Stimulated activated naive B cell treated with anti-CD40 and anti-IgM and Interleukin-4, amounts not matched to agents 10 μg/mL and 1 μg/mL and 100 μg/mL, for 72 hours (primary cell): ENCODE measurements at regions not wholly inside any gene's neighbourhood (a gene's known extent, or its start where the extent isn't known, plus 50 kb on each side); places are given as distances from the start of the nearest gene placed in this dataset.

Experiments used
- ATAC-seq, 2 donors: fragments of 150-1000 bp; cut with Tn5 transposase; replicated peaks; 2 replicates each; pipeline ENCODE4 v1.10.0; 2021; ENCODE audit warnings: moderate library complexity in 1 of 2
- DNase-seq: peaks from one replicate; pipeline ENCODE4 v3.0.0; 2021
- H3K27ac Mint-ChIP-seq: one replicate; pipeline ENCODE4 v1.8.0; 2022; ENCODE audit warnings: mild to moderate bottlenecking, mixed read lengths
- H3K27me3 Mint-ChIP-seq, 2 donors: one replicate each; pipeline ENCODE4 v1.8.0; 2022; ENCODE audit warnings: mixed read lengths in 2 of 2
- H3K36me3 Mint-ChIP-seq, 2 donors: one replicate each; pipeline ENCODE4 v1.8.0; 2022; ENCODE audit warnings: mixed read lengths in 2 of 2, mild to moderate bottlenecking in 1 of 2
- H3K4me1 Mint-ChIP-seq, 2 donors: one replicate each; pipeline ENCODE4 v1.8.0; 2022; ENCODE audit warnings: mixed read lengths in 2 of 2, mild to moderate bottlenecking in 1 of 2
- H3K4me3 Mint-ChIP-seq, 2 donors: one replicate each; pipeline ENCODE4 v1.8.0; 2022; ENCODE audit warnings: mild to moderate bottlenecking in 2 of 2, mixed read lengths in 2 of 2, moderate library complexity in 1 of 2
- H3K9me3 Mint-ChIP-seq, 2 donors: one replicate each; pipeline ENCODE4 v1.8.0; 2022; ENCODE audit warnings: mixed read lengths in 2 of 2, mild to moderate bottlenecking in 1 of 2

DNA sequence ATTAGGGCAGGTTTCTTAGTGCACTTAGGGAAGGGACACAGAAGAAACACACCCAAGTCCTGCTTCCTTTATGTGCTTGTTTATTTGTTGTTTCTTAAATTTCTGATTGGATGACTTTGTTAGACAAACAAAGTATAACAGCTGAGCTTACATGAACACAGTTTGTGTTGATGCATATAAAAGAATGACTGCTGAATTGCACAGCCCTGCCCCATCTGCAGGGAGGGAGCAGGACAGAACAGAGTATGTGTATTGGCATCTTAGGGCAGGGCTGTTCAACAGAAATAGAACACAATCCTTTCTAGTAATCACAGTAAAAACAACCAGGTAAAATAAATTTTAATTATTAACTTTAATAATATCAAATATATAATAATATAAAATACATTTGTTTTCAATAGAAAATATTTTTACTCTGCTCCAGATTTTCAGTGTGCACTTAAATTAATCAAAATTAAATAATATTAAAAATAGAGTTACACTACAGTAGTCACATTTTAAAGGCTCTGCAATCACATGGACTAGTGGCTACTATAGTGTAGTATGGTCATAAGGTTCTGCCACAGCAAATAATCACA lies 198.4 kb downstream of the ZNF621 start:
- peaks cover 7 to 9% of the 10 kb centered on the region in 2 donors for H3K4me1 Mint-ChIP-seq
- no peaks in the 10 kb centered on the region for H3K27me3 Mint-ChIP-seq
- no peaks in the 10 kb centered on the region for H3K36me3 Mint-ChIP-seq
- ATAC-seq (no peak), DNase-seq (no peak)
- no peak overlapping the region for H3K27ac Mint-ChIP-seq
- H3K4me3 Mint-ChIP-seq, result no peak overlapping the region
- H3K9me3 Mint-ChIP-seq, result peaks cover 0 to 1% of the 10 kb centered on the region in 2 donors

DNA sequence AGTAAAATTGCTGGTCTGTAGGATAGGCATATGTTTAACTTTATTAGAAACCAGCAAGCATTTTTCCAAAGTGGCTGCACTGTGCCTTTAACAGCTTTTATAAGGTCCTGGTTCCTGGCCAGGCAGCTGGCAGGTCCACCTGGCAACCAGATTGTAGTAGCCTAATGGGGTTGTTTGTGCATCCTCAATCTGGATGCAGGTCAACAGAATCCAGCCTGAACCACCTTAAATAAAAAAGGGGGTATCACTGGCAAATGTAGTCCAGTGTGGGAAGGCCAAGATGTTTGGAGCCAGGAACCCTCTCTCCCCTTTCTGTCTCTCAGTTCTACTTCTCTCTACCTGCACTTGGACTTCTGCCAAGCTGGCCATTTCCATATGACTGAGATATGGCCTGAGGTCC lies 200.3 kb downstream of the ZNF621 start:
- ATAC-seq (no peak), DNase-seq (no peak)
- H3K4me3 Mint-ChIP-seq, result no peak overlapping the region
- peaks cover 14% of the 10 kb centered on the region in 2 donors for H3K9me3 Mint-ChIP-seq
- H3K36me3 Mint-ChIP-seq, result peaks cover 1 to 13% of the 10 kb centered on the region in 2 donors
- H3K27me3 Mint-ChIP-seq, result peaks cover 0 to 6% of the 10 kb centered on the region in 2 donors
- H3K27ac Mint-ChIP-seq, result no peak overlapping the region
- peaks cover 0 to under 1% of the 10 kb centered on the region in 2 donors for H3K4me1 Mint-ChIP-seq

DNA sequence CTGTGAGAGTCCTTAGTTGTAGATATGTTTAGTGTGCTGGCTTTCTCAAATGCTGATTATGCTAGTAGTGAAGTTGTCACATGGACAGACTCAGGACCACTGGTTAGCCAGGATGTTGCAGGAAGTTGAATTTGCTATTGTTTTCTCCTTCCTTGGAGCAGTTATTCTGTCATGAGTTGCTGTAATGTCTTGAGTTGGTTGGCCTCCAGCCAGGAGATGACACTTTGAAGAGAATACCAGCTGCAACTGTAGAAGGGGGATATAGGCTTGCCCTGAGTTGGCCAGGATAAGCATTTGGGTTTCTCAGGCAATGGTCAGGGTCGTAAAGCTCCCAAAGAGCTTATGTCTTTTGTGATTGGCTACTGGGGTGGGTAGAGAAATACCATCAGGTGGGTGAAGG lies 206.7 kb downstream of the ZNF621 start:
- ATAC-seq (no peak), DNase-seq (no peak)
- H3K36me3 Mint-ChIP-seq, result peaks cover 5 to 27% of the 10 kb centered on the region in 2 donors
- H3K27me3 Mint-ChIP-seq, result peaks cover 0 to 6% of the 10 kb centered on the region in 2 donors
- H3K27ac Mint-ChIP-seq, result no peak overlapping the region
- H3K4me1 Mint-ChIP-seq, result no peaks in the 10 kb centered on the region
- peaks cover 29 to 31% of the 10 kb centered on the region in 2 donors for H3K9me3 Mint-ChIP-seq
- no peak overlapping the region for H3K4me3 Mint-ChIP-seq

DNA sequence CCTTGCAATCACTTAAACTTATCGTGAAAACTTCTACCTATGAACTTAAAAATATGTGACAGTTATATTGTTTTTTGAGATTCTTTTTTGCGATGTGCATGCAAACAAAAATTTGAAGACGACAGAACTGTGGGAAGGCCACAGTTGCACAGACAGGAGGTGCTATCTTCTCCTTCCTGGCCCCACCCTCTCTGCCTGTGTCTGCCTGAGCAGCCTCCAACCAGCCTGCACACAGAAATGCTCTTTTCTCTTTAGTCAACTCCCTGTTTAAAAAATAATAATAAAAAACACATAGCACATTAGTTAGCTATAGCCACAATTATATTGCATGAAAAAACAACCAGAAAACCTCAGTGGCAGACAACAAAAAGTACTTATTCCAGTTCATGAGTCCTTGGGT lies 212.2 kb downstream of the ZNF621 start:
- no peak for DNase-seq
- no peak for ATAC-seq
- Mint-ChIP-seq H3K9me3 (peaks cover 3 to 5% of the 10 kb centered on the region in 2 donors), H3K27me3 (peaks cover 0 to 4% of the 10 kb centered on the region in 2 donors), H3K27ac (no peak overlapping the region), H3K4me3 (no peak overlapping the region), H3K36me3 (peaks cover 0 to 4% of the 10 kb centered on the region in 2 donors), H3K4me1 (peaks cover 0 to 5% of the 10 kb centered on the region in 2 donors)

DNA sequence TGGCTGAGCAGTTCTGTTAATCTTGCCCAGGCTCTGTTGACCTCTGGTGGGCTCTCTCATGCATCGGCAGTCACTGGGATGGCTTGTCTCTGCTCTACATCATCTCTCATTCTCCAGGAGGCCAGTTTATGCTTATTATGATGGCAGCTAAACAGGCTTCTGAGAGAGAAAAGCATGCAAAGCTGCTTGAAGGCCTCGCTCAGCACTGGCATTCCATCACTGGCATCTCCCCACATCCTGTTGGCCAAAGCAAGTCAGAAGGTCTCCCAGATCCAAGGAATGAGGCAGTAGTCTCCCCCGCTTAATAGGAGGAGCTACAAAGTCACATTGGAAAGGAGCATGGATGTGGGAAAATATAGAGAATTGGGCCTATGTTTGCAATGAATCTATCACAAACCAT lies 212.6 kb downstream of the ZNF621 start:
- H3K27me3 Mint-ChIP-seq, result peaks cover 0 to 4% of the 10 kb centered on the region in 2 donors
- H3K4me3 Mint-ChIP-seq, result no peak overlapping the region
- peaks cover 0 to 5% of the 10 kb centered on the region in 2 donors for H3K4me1 Mint-ChIP-seq
- peaks cover 0 to 4% of the 10 kb centered on the region in 2 donors for H3K36me3 Mint-ChIP-seq
- no peak for DNase-seq
- no peak for ATAC-seq
- H3K27ac Mint-ChIP-seq, result no peak overlapping the region
- peaks cover 0 to 2% of the 10 kb centered on the region in 2 donors for H3K9me3 Mint-ChIP-seq

DNA sequence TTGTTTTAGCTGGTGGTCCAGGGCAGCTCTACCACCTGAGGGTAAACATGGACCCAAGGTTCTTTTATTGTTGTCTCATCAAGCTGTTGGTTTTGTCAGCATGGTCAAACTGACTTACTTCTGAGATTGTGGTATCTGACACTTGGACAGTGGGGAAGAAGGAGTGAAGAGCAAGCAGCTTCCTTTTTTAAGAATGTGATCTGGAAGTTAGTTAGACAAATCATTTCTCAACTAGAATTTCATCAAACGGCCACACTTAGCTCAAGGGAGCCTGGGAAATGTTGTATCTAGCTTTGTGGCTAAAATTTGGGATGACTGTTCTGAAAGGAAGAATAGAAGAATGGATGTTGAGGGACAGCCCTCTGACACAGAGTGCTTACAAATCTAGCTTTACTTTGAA lies 215.2 kb downstream of the ZNF621 start:
- ATAC-seq (no peak), DNase-seq (no peak)
- no peaks in the 10 kb centered on the region for H3K36me3 Mint-ChIP-seq
- H3K4me1 Mint-ChIP-seq, result peaks cover 0 to 5% of the 10 kb centered on the region in 2 donors
- H3K4me3 Mint-ChIP-seq, result no peak overlapping the region
- H3K9me3 Mint-ChIP-seq, result no peaks in the 10 kb centered on the region
- no peak overlapping the region for H3K27ac Mint-ChIP-seq
- H3K27me3 Mint-ChIP-seq, result peaks cover 0 to 4% of the 10 kb centered on the region in 2 donors

DNA sequence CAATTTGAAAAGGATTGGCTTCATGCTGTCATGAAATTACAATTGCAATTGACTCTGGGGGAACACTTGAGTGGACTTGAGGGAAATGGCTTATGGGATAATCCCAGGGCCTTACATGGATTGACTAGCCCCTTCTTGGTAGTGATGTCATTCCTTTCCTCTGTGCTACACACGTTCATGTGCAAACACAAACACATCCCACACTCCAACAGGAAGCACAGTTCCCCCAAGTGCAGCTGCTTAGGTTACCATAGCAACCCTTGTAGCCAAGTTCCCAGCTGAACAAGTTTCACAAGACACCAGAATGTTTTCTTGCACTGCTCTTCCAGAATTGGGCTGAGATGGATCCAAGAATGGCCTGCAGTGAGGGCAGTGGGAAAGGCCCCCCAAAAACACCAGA lies 217.0 kb downstream of the ZNF621 start:
- no peak for DNase-seq
- no peaks in the 10 kb centered on the region for H3K9me3 Mint-ChIP-seq
- H3K27ac Mint-ChIP-seq, result no peak overlapping the region
- ATAC-seq, result no peak
- H3K4me1 Mint-ChIP-seq, result peaks cover 8 to 12% of the 10 kb centered on the region in 2 donors
- H3K4me3 Mint-ChIP-seq, result no peak overlapping the region
- H3K27me3 Mint-ChIP-seq, result peaks cover 0 to 10% of the 10 kb centered on the region in 2 donors
- H3K36me3 Mint-ChIP-seq, result no peaks in the 10 kb centered on the region

DNA sequence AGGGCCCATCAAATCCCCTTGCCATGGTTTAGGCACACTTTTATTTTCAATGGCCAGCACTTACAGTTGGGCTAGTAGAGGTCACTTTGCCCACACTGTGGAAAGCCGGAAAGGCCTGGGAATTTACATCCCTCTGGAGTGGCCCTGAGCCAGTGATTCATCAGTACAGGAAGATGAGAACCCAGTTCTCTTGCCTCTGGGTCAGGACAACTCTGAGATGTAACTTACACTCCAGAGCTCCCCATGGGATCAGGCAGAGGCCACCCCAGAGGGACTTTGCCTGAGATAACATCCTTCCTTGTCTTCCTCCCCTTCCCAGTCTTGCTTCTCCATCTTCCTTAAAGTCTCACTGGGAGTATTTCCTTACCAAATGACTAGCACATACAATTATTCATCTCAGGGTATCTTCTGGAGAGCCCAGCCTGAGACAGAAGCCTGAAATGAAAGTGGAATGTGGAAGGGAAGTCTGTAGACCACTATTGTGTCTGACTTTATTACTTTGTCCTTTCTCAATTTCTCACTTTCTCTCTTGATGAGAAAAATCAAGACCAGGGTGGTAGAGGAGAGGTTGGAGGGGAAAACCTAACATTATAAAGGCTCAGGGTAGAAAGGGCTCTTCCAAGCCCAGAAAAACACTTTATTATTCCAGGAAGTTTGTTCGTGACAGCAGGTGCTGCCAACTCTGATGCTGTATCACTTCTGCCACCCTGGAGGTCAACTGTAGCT lies 220.8 kb downstream of the ZNF621 start:
- DNase-seq (no peak), ATAC-seq (peak; percentile 65 to 73)
- Mint-ChIP-seq H3K9me3 (no peaks in the 10 kb centered on the region), H3K27me3 (peaks cover 0 to 11% of the 10 kb centered on the region in 2 donors), H3K36me3 (peaks cover 0 to 2% of the 10 kb centered on the region in 2 donors), H3K27ac (no peak overlapping the region), H3K4me3 (no peak overlapping the region), H3K4me1 (peaks cover 8 to 12% of the 10 kb centered on the region in 2 donors)

DNA sequence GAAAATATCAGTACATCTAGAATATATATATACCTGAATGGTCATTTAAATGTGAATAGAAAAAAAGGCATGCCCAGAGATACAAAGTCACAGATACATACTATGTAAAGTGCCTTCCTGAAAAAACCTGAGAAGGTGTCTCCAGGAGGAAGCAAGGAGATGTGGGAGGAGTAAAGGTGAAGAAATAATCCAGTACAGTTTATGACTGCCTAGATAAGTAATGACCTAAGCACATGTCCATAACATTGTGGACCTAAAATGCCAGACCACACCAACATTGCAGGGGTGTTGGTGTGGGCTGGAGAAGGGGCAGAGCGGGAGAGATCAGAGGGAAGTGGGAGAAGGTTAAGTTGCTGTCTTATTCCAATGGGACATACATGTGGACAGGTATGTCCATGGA lies 226.9 kb downstream of the ZNF621 start:
- H3K4me1 Mint-ChIP-seq, result peaks cover 0 to 3% of the 10 kb centered on the region in 2 donors
- peaks cover 7 to 13% of the 10 kb centered on the region in 2 donors for H3K27me3 Mint-ChIP-seq
- ATAC-seq, result no peak
- H3K9me3 Mint-ChIP-seq, result peaks cover 0 to 4% of the 10 kb centered on the region in 2 donors
- no peak overlapping the region for H3K27ac Mint-ChIP-seq
- H3K4me3 Mint-ChIP-seq, result no peak overlapping the region
- peaks cover 0 to 2% of the 10 kb centered on the region in 2 donors for H3K36me3 Mint-ChIP-seq
- no peak for DNase-seq

DNA sequence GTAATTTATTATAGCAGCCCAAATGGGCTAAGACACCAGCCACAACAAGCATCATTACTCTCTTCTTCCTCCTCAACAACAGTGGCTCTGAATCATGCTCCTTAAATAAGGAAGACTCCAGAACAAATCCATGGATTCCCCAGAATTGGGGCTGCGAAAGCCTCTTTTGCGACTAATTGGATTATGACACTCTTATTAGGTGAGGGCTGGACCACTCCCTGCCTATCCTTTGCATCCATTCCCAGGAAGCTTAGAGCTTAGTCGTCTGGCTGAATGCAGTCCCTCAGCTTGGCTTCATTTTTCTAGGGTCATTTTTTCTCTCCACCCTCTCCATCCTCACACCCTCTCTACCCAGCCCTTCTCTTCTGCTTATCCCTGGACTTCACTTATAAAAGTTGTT lies 227.7 kb downstream of the ZNF621 start:
- no peak overlapping the region for H3K4me3 Mint-ChIP-seq
- H3K9me3 Mint-ChIP-seq, result peaks cover 0 to 4% of the 10 kb centered on the region in 2 donors
- peaks cover 0 to 2% of the 10 kb centered on the region in 2 donors for H3K36me3 Mint-ChIP-seq
- no peak overlapping the region for H3K27ac Mint-ChIP-seq
- H3K27me3 Mint-ChIP-seq, result peaks cover 10 to 15% of the 10 kb centered on the region in 2 donors
- DNase-seq, result no peak
- ATAC-seq, result no peak
- H3K4me1 Mint-ChIP-seq, result peaks cover 0 to 3% of the 10 kb centered on the region in 2 donors

DNA sequence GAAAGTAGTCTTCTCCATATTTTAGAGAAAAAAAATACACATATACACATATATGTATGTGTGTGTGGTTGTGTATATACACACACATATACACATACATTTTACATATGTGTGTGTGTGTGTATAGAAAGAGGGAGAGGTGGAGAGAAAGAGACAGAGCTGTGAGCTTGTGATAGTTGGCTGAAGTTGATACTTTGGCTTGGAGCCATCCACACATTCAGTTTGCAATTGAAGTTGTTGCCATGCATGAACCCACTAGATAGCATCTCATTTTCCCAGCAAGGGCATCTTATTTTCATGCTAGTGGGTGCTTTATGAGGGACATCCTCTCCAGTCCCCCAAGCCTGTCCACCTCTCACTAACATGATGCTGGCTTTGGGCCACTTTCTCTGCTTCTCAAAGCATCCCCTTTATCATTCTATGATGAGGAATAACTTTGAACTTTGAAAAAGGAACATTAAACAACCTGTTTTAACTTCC lies 228.6 kb downstream of the ZNF621 start:
- Mint-ChIP-seq H3K4me3 (no peak overlapping the region), H3K27me3 (peaks cover 10 to 18% of the 10 kb centered on the region in 2 donors), H3K9me3 (peaks cover 0 to 4% of the 10 kb centered on the region in 2 donors), H3K36me3 (peaks cover 0 to 2% of the 10 kb centered on the region in 2 donors), H3K27ac (no peak overlapping the region), H3K4me1 (peaks cover 0 to 3% of the 10 kb centered on the region in 2 donors)
- DNase-seq (no peak), ATAC-seq (no peak)

DNA sequence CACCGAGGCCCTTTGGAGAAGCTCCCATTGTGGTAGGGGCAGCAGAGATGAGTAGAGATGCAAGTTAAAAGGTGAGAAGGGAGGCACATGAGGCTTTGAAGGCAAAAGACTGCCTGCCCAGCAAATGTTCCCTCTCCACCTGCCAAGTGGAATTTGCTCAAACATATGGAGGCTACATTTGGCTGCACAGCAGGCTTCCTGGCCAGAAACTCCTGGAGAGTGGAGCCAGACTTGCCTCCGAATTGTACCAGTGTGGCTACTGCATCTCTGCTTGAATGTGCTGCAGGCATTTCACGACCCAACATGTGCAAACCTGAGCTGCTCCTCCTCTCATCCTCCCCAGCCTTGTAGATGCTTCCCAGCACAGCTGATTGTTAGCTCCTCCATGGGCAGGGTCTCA lies 229.2 kb downstream of the ZNF621 start:
- H3K27me3 Mint-ChIP-seq, result peaks cover 10 to 18% of the 10 kb centered on the region in 2 donors
- no peak for ATAC-seq

DNA sequence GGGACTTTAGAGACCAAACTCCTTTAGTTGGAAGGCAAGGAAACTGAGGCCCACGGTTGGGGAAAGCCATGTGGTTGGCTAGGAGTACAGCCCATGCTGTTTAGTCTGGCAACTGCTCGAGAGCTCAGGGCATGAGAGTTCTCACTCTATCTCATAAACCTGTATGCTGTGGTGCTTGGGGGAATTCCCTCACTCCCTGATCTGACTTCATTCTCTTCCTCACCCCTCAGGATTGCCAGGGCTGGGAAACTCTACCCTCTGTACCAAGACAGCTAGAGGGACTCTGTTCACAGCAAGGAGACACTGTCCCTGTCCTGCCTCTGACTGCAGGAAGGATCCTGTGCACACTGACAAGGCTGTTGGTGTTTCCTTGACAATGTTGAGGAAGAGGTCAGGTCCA lies 230.2 kb downstream of the ZNF621 start:
- Mint-ChIP-seq H3K36me3 (peaks cover 0 to 3% of the 10 kb centered on the region in 2 donors), H3K27me3 (peaks cover 10 to 21% of the 10 kb centered on the region in 2 donors), H3K4me1 (peaks cover 0 to 3% of the 10 kb centered on the region in 2 donors), H3K27ac (no peak overlapping the region), H3K4me3 (no peak overlapping the region), H3K9me3 (peaks cover 1 to 6% of the 10 kb centered on the region in 2 donors)
- peak in 1 of 2 donors; percentile 62 for ATAC-seq
- DNase-seq, result no peak

More for the DNA sequence above, 229.2 kb downstream of the ZNF621 start:
- peaks cover 0 to 3% of the 10 kb centered on the region in 2 donors for H3K4me1 Mint-ChIP-seq
- peaks cover 0 to 4% of the 10 kb centered on the region in 2 donors for H3K9me3 Mint-ChIP-seq
- H3K27ac Mint-ChIP-seq, result no peak overlapping the region
- peaks cover 0 to 2% of the 10 kb centered on the region in 2 donors for H3K36me3 Mint-ChIP-seq
- no peak for DNase-seq
- H3K4me3 Mint-ChIP-seq, result no peak overlapping the region

DNA sequence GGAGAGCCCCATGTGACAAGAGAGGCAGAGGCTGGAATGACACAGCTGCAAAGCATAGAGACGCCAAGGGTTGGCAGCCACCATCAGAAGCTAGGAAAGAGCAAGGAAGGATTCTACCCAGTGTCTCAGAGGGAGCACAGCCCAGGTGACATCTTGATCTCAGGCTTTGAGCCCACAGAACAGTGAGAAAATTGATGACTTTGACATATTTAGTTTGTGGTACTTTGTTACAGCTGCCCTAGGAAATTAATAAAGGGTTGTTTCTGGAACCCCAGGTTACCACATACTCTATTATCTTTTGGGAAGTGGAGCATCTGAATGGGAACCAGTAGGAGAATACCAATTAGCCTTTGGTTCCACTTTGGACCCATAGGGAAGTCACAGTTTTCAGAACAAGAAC lies 231.7 kb downstream of the ZNF621 start:
- DNase-seq (no peak), ATAC-seq (no peak)
- Mint-ChIP-seq H3K27me3 (peaks cover 9 to 28% of the 10 kb centered on the region in 2 donors), H3K36me3 (peaks cover 0 to 7% of the 10 kb centered on the region in 2 donors), H3K9me3 (peaks cover 10 to 13% of the 10 kb centered on the region in 2 donors), H3K4me1 (peaks cover 0 to 3% of the 10 kb centered on the region in 2 donors), H3K27ac (no peak overlapping the region), H3K4me3 (no peak overlapping the region)
